Sigmoid colon (tissue), 4 donors: ENCODE measurements at regions not wholly inside any gene's neighbourhood (a gene's known extent, or its start where the extent isn't known, plus 50 kb on each side); places are given as distances from the start of the nearest gene placed in this dataset.

Experiments used
- EP300 ChIP-seq, 4 donors: sonication (generic); formaldehyde crosslinking; IDR thresholded peaks; one replicate each; pipeline ENCODE4 v1.6.1; 2017; ENCODE audit warnings: antibody characterized with exemption in 4 of 4
- POLR2A ChIP-seq, 2 donors: fragments of 450-650 bp; IDR thresholded peaks; one replicate each; pipeline ENCODE4 v1.6.1; 2016; ENCODE audit warnings: antibody characterized with exemption in 2 of 2, mild to moderate bottlenecking in 2 of 2, moderate library complexity in 2 of 2
- TF ChIP-seq, protein P1 (sequence below), 4 experiments: fragments of 450-650 bp in 3 of 4; fragments of 200-600 bp in 1 of 4; IDR thresholded peaks; one replicate each; pipeline ENCODE4 v1.5.1; 2016 to 2019; ENCODE audit warnings: antibody characterized with exemption in 4 of 4, mild to moderate bottlenecking in 3 of 4, moderate library complexity in 2 of 4

DNA sequence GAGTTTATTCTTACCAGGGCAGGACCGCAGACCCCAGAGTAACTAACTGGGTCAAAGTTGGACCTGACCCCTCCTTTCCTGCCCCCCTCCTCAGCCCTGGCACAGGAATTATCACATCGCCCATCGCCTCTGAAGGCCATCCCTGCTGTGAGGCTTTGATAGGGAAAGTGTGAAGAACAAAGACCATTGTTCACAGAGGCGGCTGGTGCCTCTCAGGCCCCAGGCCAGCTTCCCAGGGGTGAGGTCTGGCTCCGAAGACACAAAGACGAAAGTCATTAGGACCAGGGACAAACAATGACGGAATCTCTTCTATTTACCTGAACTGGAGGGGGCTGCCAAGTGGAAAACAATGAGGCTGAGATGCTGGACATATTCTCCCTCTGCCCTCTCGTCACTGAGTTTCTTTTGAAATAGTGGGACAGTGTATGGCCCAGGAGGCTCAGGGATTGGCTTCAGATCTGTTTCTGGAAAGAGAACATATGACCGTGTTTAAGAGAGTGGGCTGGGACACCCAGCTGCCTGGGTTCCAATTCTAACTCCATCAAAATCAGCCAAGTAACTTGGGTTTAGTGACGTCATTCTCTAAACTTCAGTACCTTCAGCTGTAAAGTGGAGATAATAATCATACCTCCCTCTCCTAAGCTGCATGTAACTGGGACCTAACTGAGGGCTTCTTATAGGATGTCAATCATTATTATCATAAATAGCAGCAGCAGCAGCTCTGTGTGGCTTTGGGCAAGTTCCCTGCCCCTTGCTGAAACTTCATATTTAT, 769.4 kb downstream of the MED13L start:
- no peak for TF ChIP-seq EP300 (IDR thresholded peaks at IDR 0.05)
- TF ChIP-seq, protein P1, sequence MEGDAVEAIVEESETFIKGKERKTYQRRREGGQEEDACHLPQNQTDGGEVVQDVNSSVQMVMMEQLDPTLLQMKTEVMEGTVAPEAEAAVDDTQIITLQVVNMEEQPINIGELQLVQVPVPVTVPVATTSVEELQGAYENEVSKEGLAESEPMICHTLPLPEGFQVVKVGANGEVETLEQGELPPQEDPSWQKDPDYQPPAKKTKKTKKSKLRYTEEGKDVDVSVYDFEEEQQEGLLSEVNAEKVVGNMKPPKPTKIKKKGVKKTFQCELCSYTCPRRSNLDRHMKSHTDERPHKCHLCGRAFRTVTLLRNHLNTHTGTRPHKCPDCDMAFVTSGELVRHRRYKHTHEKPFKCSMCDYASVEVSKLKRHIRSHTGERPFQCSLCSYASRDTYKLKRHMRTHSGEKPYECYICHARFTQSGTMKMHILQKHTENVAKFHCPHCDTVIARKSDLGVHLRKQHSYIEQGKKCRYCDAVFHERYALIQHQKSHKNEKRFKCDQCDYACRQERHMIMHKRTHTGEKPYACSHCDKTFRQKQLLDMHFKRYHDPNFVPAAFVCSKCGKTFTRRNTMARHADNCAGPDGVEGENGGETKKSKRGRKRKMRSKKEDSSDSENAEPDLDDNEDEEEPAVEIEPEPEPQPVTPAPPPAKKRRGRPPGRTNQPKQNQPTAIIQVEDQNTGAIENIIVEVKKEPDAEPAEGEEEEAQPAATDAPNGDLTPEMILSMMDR (IDR thresholded peaks at IDR 0.05): no peak
- no peak for TF ChIP-seq POLR2A (IDR thresholded peaks at IDR 0.05)
